Activated CD4-positive, CD25-positive, alpha-beta regulatory T cell treated with anti-CD3 and anti-CD28 coated beads, Interleukin-2, amount 50 U/mL, for 24 hours (primary cell): ENCODE measurements at regions not wholly inside any gene's neighbourhood (a gene's known extent, or its start where the extent isn't known, plus 50 kb on each side); places are given as distances from the start of the nearest gene placed in this dataset.

Source experiments
- ATAC-seq, 2 donors: fragments of 150-1000 bp; cut with Tn5 transposase; one replicate each; pipeline ENCODE4 v1.10.0; 2021; ENCODE audit warnings: mild to moderate bottlenecking in 1 of 2, moderate library complexity in 1 of 2

GRCh38 chr12:105754313-105754712 is 384.4 kb downstream of the NUAK1 start:
- no peak for ATAC-seq

- ATAC-seq, result no peak
Measured at GRCh38 chr12:105756961-105757360, 381.8 kb downstream of the NUAK1 start.

- no peak for ATAC-seq
Measured at GRCh38 chr12:105759149-105759548, 379.6 kb downstream of the NUAK1 start.

DNA sequence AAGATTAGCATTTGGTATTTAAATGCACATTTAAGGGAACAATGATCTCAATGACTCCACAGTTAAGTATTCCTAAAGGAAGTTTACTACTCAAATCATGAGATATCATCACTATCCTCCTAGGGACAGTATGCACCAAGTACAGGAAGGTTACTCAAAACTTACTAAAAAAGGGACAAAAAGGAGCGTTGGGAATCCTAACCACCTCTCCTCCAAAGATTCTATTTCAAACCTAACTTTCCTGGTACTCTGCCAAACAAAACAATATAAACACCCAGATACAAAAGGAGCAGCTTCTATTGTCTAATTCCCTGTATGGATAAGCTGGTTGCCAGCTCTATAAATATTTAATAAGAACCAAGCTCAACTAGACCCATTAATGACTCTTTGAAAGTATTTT is 377.7 kb downstream of the NUAK1 start:
- no peak for ATAC-seq

GRCh38 chr12:105764216-105764835 is 374.4 kb downstream of the NUAK1 start:
- ATAC-seq, result no peak

DNA sequence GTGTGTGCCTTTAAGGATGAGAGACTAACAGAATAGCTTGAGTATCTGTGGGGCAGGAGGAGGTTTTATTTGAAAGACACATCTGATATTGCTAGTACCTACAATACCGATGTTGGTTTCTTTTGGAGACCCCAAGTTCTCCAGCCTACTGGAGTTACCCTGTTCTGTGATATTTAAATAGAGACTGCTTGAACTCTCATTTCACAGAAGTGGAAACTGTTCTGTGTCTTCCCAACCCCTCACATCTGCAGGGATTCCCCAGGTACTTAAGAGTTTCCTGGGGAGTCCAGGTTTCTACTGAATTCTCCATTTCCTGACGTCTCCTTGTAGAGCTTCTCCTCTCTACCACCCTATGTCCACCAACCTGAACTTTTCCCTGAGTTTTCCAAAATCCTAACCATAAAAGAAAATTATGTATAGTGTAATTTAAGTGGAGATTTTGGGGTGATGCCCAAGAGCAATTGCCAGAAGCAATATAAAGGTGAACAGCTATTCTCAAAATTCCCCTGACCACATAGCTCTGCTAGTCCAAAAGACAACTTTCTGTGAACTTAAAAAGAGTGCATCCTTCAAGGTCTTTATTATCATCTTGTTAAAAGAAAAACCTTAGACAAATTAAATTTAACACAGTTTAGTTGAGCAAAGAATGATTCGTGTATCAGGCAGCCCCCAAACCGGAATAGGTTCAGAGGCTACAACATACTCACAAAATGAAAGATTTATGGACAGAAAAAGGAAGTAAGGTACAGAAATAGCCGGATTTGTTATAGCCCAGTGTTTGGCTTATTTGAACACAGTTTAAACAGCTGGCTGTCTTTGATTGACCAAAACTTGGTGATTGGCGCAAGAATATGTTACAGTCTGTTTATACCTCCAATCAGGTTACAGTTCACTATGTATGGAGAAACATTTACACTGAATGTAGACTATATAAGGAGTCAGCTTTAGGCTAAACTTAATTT is 373.4 kb downstream of the NUAK1 start:
- ATAC-seq, result no peak

- no peak for ATAC-seq
Measured at GRCh38 chr12:105766029-105766428, 372.7 kb downstream of the NUAK1 start.

GRCh38 chr12:105769486-105769885 is 369.3 kb downstream of the NUAK1 start:
- ATAC-seq, result no peak

- no peak for ATAC-seq
Measured at GRCh38 chr12:105773471-105773870, 365.3 kb downstream of the NUAK1 start.

GRCh38 chr12:105774037-105774436 is 364.7 kb downstream of the NUAK1 start:
- ATAC-seq, result no peak

DNA sequence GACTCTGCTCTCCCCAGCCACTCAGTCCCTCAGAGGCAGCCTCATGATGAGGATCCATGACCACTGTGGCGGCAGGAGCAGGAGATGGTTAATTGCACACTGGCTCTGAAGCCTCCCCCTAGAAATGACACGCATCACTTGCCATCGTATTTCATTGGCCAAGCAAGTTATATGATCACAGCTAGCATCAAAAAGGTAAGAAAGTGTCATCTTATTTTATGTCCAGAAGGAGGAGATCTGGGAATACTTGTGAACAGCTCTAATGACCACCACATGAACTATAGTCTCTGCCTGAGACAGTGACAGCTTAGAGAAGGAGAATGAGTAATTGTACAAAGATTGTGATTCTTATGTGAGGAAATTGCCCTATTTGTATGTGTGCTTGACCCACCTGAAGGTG is 363.4 kb downstream of the NUAK1 start:
- ATAC-seq, result no peak

DNA sequence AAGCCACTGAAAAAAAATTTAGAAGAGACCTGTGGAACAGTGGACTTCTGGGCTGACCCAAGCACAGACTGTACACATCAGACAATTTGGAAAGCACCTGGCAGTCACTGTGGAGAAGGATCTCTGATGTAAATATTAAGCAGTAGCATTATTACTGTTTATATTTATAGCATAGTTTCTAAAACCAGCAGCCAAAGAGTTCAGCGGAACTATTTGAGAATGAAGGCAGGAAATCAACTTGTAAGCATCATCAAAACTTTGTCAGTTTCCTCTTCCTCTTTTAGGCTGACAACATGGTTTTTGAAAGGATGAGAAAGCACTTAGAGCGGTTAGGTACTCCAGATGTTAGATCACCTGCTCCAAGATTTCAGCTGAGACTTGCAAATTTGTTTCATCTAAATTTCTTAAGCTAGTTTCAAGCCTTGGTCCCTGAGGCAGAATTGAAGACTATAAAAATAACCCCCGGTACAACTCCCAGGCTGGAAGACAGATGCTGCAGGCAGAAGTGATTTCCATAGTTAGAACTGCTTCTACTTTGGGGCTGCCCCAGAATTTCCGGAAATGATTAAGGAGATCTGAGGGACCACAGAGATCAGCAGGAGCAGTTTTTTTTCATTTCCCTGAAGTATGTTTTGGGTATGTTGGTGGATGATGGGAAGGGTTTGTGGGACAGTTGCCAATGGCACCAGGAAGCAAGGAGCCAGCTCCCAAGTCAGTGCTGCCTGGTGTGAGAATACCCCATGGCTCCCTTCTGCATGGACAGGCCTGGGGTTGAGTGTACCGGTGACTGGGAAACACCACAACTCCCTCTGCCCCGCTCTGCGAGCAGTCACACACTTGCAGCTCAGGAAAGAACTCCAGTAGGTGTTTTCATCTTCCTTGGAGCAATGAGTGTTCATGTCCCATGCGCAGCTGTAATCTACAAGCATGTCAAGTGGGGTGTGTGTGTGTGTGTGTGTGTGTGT is 354.5 kb downstream of the NUAK1 start:
- ATAC-seq, result no peak

DNA sequence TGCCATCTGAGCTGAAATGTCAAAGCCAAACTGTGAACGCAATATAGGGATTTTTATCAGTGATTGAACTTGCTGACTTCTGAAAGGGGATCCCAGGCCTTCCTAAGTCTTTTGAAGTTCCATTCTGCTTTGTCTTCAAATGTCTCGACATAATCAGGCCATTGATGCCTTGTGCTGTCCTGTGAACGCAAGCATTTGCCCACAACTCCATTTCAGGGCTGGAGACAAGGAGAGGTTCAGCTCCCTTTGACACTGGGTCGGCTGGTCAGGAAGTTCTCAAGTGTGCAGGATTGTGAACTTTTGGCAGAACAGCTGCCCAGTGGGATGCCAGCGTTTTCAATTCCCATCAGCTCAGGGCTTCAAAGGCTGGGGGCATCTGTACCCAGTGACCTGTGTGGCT is 345.3 kb downstream of the NUAK1 start:
- ATAC-seq, result no peak

GRCh38 chr12:105798256-105798845 is 340.4 kb downstream of the NUAK1 start:
- ATAC-seq, result no peak

- ATAC-seq, result no peak
Measured at GRCh38 chr12:105799103-105799502, 339.7 kb downstream of the NUAK1 start.

- ATAC-seq, result no peak
Measured at GRCh38 chr12:105801351-105801750, 337.4 kb downstream of the NUAK1 start.

DNA sequence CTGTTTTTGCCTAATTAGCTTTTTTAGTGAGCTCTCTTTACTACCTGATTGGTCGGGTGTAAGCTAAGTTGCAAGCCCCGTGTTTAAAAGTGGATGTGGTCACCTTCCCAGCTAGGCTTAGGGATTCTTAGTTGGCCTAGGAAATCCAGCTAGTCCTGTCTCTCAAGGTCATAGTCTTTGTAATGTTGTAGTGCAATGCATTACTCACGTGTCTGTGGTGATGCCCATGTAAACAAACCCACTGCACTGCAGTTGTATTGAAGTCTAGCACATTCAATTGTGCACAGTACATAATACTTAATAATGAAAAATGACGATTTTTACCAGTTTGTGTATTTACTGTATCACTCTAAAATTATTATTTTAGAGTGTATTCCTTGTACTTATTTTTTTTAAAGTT is 335.5 kb downstream of the NUAK1 start:
- no peak for ATAC-seq

DNA sequence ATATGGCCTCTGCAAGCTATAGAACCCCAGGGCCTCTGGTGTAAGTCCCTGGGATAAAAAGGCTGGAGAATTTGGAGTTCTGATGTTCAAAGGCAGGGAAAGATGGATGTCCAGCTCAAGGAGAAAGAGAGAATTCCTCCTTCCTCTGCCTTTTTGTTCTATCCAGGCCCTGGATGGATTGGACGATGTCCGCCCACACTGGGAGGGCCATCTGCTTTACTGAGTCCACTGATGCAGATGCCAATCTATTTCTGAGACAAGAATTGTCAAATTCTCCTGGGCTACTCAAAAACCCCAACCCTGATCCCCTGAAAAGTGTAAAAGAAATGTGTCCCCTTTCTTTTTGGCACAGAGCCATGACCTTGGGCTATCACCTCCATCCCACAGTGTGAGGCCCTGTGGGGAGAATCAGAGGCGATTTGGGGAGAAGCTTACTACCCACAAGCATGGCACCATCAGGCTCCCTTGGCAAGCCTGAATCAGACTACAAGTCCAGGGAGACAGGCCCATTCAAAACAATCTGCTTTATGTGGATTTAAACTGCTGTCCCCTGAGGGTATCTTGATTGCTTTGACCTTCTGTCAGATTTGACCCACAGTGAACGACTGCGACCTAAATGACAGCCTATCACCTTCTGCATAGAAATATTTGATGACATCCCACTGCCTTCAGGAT is 334.0 kb downstream of the NUAK1 start:
- ATAC-seq, result no peak

DNA sequence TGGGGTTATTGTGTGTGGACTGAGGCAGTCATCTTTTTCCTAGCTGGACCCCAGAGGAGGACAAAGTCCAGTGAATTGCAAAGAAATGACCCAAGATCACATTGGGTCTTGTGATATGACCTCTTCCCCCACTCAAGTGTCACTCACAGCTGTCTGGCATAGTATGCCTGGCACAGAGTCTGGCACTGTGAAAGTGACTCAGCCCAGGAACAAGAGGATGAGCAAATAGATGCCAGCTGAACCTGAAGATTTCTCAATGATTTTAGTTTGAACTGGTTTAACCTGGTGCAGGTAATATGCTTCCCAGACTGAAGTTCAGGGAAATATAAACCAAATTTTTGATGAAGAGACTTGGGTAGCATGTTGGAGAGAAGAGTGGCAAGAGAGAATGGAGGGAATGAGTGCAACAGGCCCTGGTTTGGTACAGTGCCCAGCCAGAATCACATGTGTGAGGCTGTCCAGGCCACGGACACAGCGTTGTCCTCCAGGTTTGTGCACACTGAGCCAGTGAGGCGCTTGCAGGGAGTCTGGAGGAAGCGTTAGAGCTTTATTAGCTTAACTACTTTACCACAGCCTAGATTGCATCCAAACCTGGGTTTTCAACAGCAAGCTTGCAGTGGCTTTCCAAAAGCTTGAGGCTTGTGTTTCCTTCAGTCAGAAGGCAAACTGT is 332.9 kb downstream of the NUAK1 start:
- ATAC-seq, result no peak

DNA sequence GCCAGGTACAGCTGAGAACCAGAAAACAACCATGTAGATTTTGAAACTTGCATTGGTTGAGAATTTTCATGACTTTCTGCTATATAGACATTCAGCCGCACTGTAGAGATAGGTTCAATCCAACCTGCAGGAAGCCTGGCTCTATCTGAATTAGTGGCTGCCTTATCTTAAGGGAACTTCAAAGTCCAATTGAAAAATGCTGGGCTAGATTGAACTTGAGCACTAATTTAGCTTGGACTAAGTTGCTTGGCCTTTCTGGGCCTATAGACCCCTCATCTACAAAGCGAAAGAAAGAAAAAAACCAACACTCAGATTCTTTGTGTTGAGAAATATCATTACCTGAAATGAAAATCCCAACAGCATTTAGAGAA is 332.4 kb downstream of the NUAK1 start:
- no peak for ATAC-seq

DNA sequence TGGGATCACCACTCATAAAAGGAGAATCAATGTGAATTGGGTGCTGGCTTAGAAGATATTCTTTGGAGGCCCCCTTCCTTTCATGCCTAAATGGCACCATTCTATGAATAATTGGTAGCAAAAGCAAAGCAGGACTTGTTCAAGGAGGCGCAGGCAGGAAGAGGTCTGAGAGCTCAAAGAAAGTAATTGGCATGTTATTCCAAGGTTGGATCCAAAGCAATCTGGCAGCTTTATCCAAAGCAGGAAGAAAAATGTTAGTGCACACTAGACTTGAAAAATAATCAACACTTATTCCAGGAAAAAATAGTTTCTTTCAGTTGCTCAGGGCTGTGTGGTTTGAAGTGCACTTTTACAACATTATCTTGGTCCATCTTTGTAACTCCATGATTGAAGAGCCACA is 326.4 kb downstream of the NUAK1 start:
- ATAC-seq, result no peak

GRCh38 chr12:105813201-105813600 is 325.6 kb downstream of the NUAK1 start:
- no peak for ATAC-seq
